T-helper 1 cell treated with Interleukin-12 subunit alpha and Interleukin-12 subunit beta and Interleukin-4 antibody, amounts not matched to agents 30 μg/mL and 1 μg/mL, for 36 hours (primary cell): ENCODE measurements at regions not wholly inside any gene's neighbourhood (a gene's known extent, or its start where the extent isn't known, plus 50 kb on each side); places are given as distances from the start of the nearest gene placed in this dataset.

ENCODE experiments used
- H3K27ac Mint-ChIP-seq: one replicate; pipeline ENCODE4 v1.8.0; 2021; ENCODE audit warnings: mild to moderate bottlenecking, mixed read lengths
- H3K27me3 Mint-ChIP-seq: one replicate; pipeline ENCODE4 v1.8.0; 2021; ENCODE audit warnings: low read depth, mixed read lengths
- H3K36me3 Mint-ChIP-seq: one replicate; pipeline ENCODE4 v1.8.0; 2021; ENCODE audit warnings: low read depth, mixed read lengths
- H3K4me1 Mint-ChIP-seq: one replicate; pipeline ENCODE4 v1.8.0; 2021; ENCODE audit warnings: low read depth, mixed read lengths
- H3K4me3 Mint-ChIP-seq: one replicate; pipeline ENCODE4 v1.8.0; 2021; ENCODE audit warnings: mild to moderate bottlenecking, moderate library complexity, mixed read lengths
- H3K9me3 Mint-ChIP-seq: one replicate; pipeline ENCODE4 v1.8.0; 2021; ENCODE audit warnings: mixed read lengths

- H3K27ac Mint-ChIP-seq: no peak overlapping the region
- peaks cover 5% of the 10 kb centered on the region for H3K9me3 Mint-ChIP-seq
- H3K27me3 Mint-ChIP-seq: no peaks in the 10 kb centered on the region
- no peak overlapping the region for H3K4me3 Mint-ChIP-seq
- peaks cover 32% of the 10 kb centered on the region for H3K4me1 Mint-ChIP-seq
- H3K36me3 Mint-ChIP-seq: peaks cover 4% of the 10 kb centered on the region
Measured at GRCh38 chr4:122555216-122555615, 65.7 kb downstream of the IL21 start.

GRCh38 chr4:122553432-122553831, 67.4 kb downstream of the IL21 start:
- no peaks in the 10 kb centered on the region for H3K27me3 Mint-ChIP-seq
- no peak overlapping the region for H3K27ac Mint-ChIP-seq
- H3K4me1 Mint-ChIP-seq: peaks cover 43% of the 10 kb centered on the region
- H3K4me3 Mint-ChIP-seq: no peak overlapping the region
- no peaks in the 10 kb centered on the region for H3K9me3 Mint-ChIP-seq
- peaks cover 1% of the 10 kb centered on the region for H3K36me3 Mint-ChIP-seq

DNA sequence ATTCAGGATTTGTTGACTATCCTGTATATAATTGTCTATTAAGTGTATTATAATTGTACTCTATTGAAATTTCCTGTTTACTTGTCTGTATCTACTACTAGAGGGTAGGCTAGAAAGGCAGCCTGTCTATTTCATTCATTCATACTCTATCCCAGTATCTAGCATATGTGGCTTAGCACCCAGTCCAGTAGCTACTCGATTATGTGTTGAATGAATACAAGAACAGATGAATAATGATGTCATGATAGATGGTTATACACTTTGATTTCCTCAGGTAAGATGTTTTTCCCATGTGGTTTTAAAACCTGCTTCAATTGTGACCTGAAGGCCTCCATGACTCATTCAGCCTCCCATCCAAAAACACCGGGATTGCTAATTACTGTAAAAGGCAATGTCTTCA, 68.0 kb downstream of the IL21 start:
- H3K27me3 Mint-ChIP-seq: no peaks in the 10 kb centered on the region
- H3K9me3 Mint-ChIP-seq: no peaks in the 10 kb centered on the region
- peaks cover 44% of the 10 kb centered on the region for H3K4me1 Mint-ChIP-seq
- no peak overlapping the region for H3K27ac Mint-ChIP-seq
- H3K4me3 Mint-ChIP-seq: no peak overlapping the region
- H3K36me3 Mint-ChIP-seq: peaks cover 1% of the 10 kb centered on the region

DNA sequence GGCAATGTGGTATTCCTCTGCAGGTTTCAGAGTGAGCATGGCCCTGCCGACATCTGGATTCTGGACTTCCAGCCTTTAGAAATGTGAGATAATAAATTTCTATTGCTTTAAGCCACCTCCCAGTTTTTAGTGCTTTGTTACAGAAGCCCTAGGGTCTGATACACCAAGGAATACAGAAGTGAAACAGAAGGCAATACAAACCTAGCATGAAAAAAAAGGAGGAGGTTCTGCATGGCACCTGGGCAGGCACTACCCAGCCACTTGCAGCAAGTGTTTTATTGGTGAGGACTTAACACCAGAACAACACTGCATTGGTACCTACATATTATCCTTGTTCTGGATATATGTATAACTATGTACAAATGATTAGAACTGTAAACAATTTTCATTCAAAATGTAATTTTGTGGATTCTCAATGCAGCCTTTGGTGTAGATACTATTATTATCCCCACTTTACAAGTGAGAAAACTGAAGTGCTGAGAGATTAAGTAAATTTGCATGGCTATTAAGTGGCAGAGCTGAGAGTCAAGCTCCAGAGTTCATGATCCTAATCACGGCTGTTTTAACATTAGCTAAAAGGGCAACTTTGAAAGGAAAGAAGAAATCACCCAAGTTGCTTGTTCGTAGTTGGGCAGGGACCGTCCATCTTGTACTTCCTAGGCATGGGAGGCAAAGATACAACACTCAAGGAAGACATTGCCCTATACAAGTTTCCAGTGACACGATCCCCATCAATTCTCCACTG, 71.8 kb downstream of the IL21 start:
- H3K27ac Mint-ChIP-seq: peak overlapping the region; percentile 53
- peaks cover 35% of the 10 kb centered on the region for H3K4me1 Mint-ChIP-seq
- no peaks in the 10 kb centered on the region for H3K27me3 Mint-ChIP-seq
- H3K4me3 Mint-ChIP-seq: no peak overlapping the region
- H3K9me3 Mint-ChIP-seq: no peaks in the 10 kb centered on the region
- H3K36me3 Mint-ChIP-seq: peaks cover 1% of the 10 kb centered on the region

DNA sequence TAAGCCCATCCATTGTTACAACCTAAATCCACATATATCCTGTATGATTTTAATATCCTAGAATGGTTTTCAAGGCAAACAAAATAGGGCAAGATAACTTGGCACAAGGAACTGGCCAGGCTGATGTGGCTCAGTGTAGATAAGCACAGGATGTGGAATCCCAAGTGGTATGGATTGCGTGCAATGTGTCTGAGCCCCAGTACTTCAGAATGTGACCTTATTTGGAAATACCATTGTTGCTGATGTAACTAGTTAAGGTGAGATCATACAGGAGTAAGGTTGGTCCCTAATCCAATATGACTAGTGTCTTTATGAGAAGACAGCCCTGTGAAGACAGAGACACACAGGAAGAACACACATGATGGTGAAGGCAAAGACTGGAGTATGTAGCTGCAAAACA, 72.4 kb downstream of the IL21 start:
- Mint-ChIP-seq H3K36me3 (peaks cover 1% of the 10 kb centered on the region), H3K9me3 (no peaks in the 10 kb centered on the region), H3K4me1 (peaks cover 34% of the 10 kb centered on the region), H3K27me3 (no peaks in the 10 kb centered on the region), H3K4me3 (no peak overlapping the region), H3K27ac (peak overlapping the region; percentile 53)

GRCh38 chr4:122542411-122543236, 78.2 kb downstream of the IL21 start:
- H3K9me3 Mint-ChIP-seq: peaks cover 6% of the 10 kb centered on the region
- H3K36me3 Mint-ChIP-seq: no peaks in the 10 kb centered on the region
- peak overlapping the region; percentile 2 for H3K4me3 Mint-ChIP-seq
- no peaks in the 10 kb centered on the region for H3K27me3 Mint-ChIP-seq
- peaks cover 45% of the 10 kb centered on the region for H3K4me1 Mint-ChIP-seq
- peak overlapping the region; percentile 83 for H3K27ac Mint-ChIP-seq

- no peaks in the 10 kb centered on the region for H3K27me3 Mint-ChIP-seq
- peak overlapping the region; percentile 83 for H3K27ac Mint-ChIP-seq
- H3K9me3 Mint-ChIP-seq: peaks cover 6% of the 10 kb centered on the region
- no peaks in the 10 kb centered on the region for H3K36me3 Mint-ChIP-seq
- H3K4me1 Mint-ChIP-seq: peaks cover 41% of the 10 kb centered on the region
- peak overlapping the region; percentile 2 for H3K4me3 Mint-ChIP-seq
Measured at GRCh38 chr4:122541996-122542395, 78.9 kb downstream of the IL21 start.

GRCh38 chr4:122540838-122541237, 80.0 kb downstream of the IL21 start:
- Mint-ChIP-seq H3K27ac (no peak overlapping the region), H3K4me1 (peaks cover 41% of the 10 kb centered on the region), H3K36me3 (peaks cover 3% of the 10 kb centered on the region), H3K9me3 (peaks cover 10% of the 10 kb centered on the region), H3K27me3 (no peaks in the 10 kb centered on the region), H3K4me3 (no peak overlapping the region)

DNA sequence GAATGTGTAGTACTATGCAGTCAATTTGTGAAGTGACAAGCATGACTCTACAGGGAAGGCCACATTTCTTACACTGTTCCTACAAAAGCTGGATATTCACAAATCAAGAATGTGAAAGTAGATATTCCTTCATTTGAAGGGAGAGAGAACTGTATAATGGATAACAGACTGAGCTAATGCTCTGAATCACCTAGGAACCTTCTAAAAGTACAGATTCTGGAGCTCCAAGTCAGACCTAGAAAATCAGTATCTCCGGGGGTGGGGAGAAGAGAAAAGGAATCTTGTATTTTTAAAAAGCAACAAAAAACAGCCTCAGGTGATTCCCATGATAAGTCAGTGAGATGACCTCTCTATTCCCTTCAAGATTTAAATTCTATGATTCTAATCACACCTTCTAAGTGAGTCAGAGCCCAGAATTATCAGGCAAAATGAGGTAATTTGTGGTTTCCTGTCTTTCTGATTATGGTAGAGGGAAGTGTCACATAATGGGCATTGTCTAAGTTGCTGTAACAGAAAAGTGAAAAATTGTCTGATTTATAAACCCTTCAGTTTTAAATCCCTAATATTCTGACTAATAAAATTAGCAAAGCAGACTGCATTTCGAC, 80.9 kb downstream of the IL21 start:
- Mint-ChIP-seq H3K36me3 (peaks cover 4% of the 10 kb centered on the region), H3K4me1 (peaks cover 41% of the 10 kb centered on the region)

DNA sequence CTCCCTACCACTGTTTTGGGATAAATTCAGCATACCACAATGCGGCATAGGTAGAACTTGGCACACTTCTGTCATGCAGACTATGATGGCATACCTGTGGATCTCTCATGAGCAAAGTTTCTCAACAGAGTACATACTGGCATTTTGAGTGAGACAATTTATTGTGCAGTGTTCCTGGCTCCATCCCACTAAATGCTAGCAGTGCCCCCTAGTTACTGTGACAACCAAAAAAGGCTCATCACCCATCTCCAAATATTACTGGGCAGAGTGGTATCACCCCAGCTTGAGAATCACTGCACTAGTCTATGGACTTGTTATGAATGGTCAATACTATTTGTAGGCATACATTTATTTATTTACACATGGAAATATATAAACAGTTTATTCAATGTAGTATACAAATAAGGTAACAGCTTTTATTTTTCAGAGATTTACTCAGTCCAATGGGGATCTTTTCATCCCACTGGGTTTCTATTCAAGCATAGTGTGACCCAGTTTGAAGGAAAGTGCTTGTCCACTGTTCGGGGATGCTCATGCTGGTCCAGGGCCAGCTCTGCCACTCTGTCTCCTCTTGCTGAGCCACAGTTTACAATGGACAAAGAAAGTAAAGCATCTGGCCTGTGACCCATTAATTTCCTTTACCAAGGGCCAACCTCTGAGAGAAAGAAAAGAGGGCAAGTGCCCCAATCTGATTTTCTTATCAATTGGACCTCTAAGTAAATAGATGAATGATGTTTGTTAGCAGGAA, 81.0 kb upstream of the IL2 start:
- Mint-ChIP-seq H3K9me3 (peaks cover 27% of the 10 kb centered on the region), H3K4me3 (no peak overlapping the region), H3K36me3 (peaks cover 8% of the 10 kb centered on the region), H3K27me3 (no peaks in the 10 kb centered on the region), H3K4me1 (peaks cover 29% of the 10 kb centered on the region), H3K27ac (no peak overlapping the region)

More for the DNA sequence above, 80.9 kb downstream of the IL21 start:
- Mint-ChIP-seq H3K9me3 (peaks cover 16% of the 10 kb centered on the region), H3K4me3 (no peak overlapping the region), H3K27me3 (no peaks in the 10 kb centered on the region), H3K27ac (no peak overlapping the region)

DNA sequence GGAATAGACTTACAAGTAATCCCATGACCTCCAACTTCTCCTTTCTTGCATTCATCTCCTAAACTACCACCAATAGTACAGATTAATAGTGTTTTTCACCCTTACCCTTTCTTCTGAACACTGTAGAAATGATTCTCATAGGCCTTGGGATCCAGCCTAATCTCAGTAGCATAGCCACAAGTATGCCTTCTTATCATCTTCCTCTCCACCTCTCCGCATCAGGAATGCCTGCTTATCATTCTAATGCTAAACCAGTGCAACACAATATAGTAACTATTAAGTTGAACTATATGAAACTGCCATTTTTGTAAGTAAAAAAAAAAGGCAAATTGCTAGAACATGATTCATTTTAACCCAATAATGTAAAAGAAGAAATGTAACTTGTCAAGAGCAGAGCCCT, 79.5 kb upstream of the IL2 start:
- no peak overlapping the region for H3K27ac Mint-ChIP-seq
- H3K27me3 Mint-ChIP-seq: no peaks in the 10 kb centered on the region
- peaks cover 16% of the 10 kb centered on the region for H3K4me1 Mint-ChIP-seq
- no peak overlapping the region for H3K4me3 Mint-ChIP-seq
- H3K9me3 Mint-ChIP-seq: peaks cover 37% of the 10 kb centered on the region
- peaks cover 8% of the 10 kb centered on the region for H3K36me3 Mint-ChIP-seq

DNA sequence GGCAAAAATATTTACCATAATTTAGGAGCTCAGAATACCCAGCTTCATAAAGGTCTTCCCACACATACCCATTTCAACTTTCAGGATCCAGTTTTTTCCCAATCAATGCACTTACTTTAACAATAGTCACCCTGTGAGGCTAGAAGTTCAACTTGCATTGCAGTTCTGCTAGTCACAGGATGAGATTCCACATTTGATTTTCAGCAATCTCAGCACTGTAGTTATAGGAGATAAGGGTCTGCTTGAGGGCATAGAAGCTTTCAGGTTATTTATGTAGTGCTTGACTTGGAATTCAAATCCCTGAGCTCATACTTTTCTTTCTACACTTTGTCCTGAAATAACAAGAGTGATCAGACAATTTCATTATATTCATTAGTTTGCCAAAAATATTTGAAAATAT, 78.3 kb upstream of the IL2 start:
- Mint-ChIP-seq H3K27me3 (no peaks in the 10 kb centered on the region), H3K36me3 (peaks cover 8% of the 10 kb centered on the region), H3K9me3 (peaks cover 47% of the 10 kb centered on the region), H3K27ac (no peak overlapping the region), H3K4me3 (no peak overlapping the region), H3K4me1 (peaks cover 5% of the 10 kb centered on the region)

- Mint-ChIP-seq H3K27ac (no peak overlapping the region), H3K9me3 (peaks cover 53% of the 10 kb centered on the region), H3K4me1 (no peaks in the 10 kb centered on the region), H3K4me3 (no peak overlapping the region), H3K27me3 (no peaks in the 10 kb centered on the region), H3K36me3 (peaks cover 9% of the 10 kb centered on the region)
Measured at GRCh38 chr4:122533841-122534240, 77.3 kb upstream of the IL2 start.

GRCh38 chr4:122532766-122533165, 76.2 kb upstream of the IL2 start:
- Mint-ChIP-seq H3K4me3 (no peak overlapping the region), H3K27ac (no peak overlapping the region), H3K9me3 (peaks cover 52% of the 10 kb centered on the region), H3K4me1 (no peaks in the 10 kb centered on the region), H3K27me3 (no peaks in the 10 kb centered on the region), H3K36me3 (peaks cover 9% of the 10 kb centered on the region)
